K562 (cell line): ENCODE measurements at regions not wholly inside any gene's neighbourhood (a gene's known extent, or its start where the extent isn't known, plus 50 kb on each side); places are given as distances from the start of the nearest gene placed in this dataset.

Experiments used
- ATAC-seq: fragments of 200-7000 bp; cut with Tn5 transposase; 3 replicates; pipeline ENCODE4 v1.9.1; 2020; ENCODE audit warnings: moderate library complexity
- BruUV-seq: library from RNA; stranded (reverse); fragments of 400-500 nt; replicated peaks from 2 replicates; lab custom pipeline; 2021; lab: Mats Ljungman, UMichigan
- CTCF ChIA-PET: fragments of 300-600 bp; formaldehyde crosslinking; extraction: SDS; loops from one replicate; lab custom pipeline; 2021; ENCODE audit warnings: low intra/inter-chr PET ratio; lab: Yijun Ruan, JAX
- POLR2A ChIA-PET: fragments of 300-600, 350-650 bp; sonication (Branson Sonifier 250); formaldehyde crosslinking; extraction: SDS; loops from one replicate; lab custom pipeline; 2021; ENCODE audit warnings: antibody characterized with exemption, inconsistent platforms; lab: Yijun Ruan, JAX
- DNase-seq, 4 experiments: peaks; one replicate each; pipeline versions ENCODE4 v3.0.0 to v3.0.0-alpha.2; 2011 to 2018; ENCODE audit warnings: low spot score in 3 of 4, mixed read lengths in 3 of 4; ENCODE audit errors: extremely low read depth in 1 of 4
- FAIRE-seq: peaks from 2 replicates; lab custom pipeline; 2011; peaks lifted over from hg19 to GRCh38; lab: Jason Lieb, UNC
- H2AFZ ChIP-seq: 2 replicates; pipeline ENCODE4 v1.6.0; 2011; ENCODE audit warnings: low read depth, low read length, control low read depth, inconsistent platforms
- H3K27ac ChIP-seq: fragments of 200-600 bp; 3 replicates; pipeline ENCODE4 v1.8.0; 2011; ENCODE audit warnings: low read depth, mild to moderate bottlenecking, control low read depth, inconsistent platforms, low read length, moderate library complexity, mixed read lengths; ENCODE audit errors: extremely low read depth
- H3K27me3 ChIP-seq, 2 experiments: fragments of 300-600 bp in 1 of 2; 2 replicates in 1 of 2; 3 replicates in 1 of 2; pipeline versions ENCODE4 v1.6.0 to v1.8.0; 2011; ENCODE audit warnings: inconsistent platforms in 2 of 2, low read length in 2 of 2, mild to moderate bottlenecking in 1 of 2, mixed read lengths in 1 of 2, moderate library complexity in 1 of 2; ENCODE audit not compliant: control insufficient read depth in 2 of 2, insufficient read depth in 2 of 2
- H3K36me3 ChIP-seq: fragments of 300-600 bp; 3 replicates; pipeline ENCODE4 v1.8.0; 2011; ENCODE audit warnings: mild to moderate bottlenecking, low read length, inconsistent platforms; ENCODE audit not compliant: control insufficient read depth, insufficient read depth
- H3K4me1 ChIP-seq, 2 experiments: fragments of 200-600 bp in 1 of 2; replicated peaks in 1 of 2; 2 replicates in 1 of 2; 3 replicates in 1 of 2; pipeline versions ENCODE4 v1.5.1 to v1.8.0; 2011; ENCODE audit warnings: inconsistent platforms in 2 of 2, low read length in 2 of 2, mild to moderate bottlenecking in 1 of 2, mixed read lengths in 1 of 2, moderate library complexity in 1 of 2; ENCODE audit not compliant: control insufficient read depth in 2 of 2, insufficient read depth in 2 of 2
- H3K4me2 ChIP-seq: 2 replicates; pipeline ENCODE4 v1.6.1; 2011; ENCODE audit warnings: low read length, control low read depth, inconsistent platforms, mixed read lengths; ENCODE audit not compliant: insufficient read depth
- H3K4me3 ChIP-seq: fragments of 200-600 bp; sonication (generic), shearing (Covaris generic); 2 replicates; pipeline ENCODE4 v1.5.1; 2016; ENCODE audit warnings: control low read depth, inconsistent platforms
- H3K79me2 ChIP-seq: fragments of 200-600 bp; 3 replicates; pipeline ENCODE4 v1.8.0; 2011; ENCODE audit warnings: low read length, inconsistent platforms; ENCODE audit not compliant: control insufficient read depth, insufficient read depth
- H3K9ac ChIP-seq, 2 experiments: 2 replicates each; pipeline versions ENCODE4 v1.6.0 to v1.6.1; 2011; ENCODE audit warnings: low read depth in 2 of 2, low read length in 2 of 2, control low read depth in 1 of 2, inconsistent platforms in 1 of 2, mild to moderate bottlenecking in 1 of 2, mixed read lengths in 1 of 2; ENCODE audit not compliant: insufficient read depth in 1 of 2
- H3K9me1 ChIP-seq: one replicate; pipeline ENCODE4 v1.6.0; 2011; ENCODE audit warnings: inconsistent platforms, mild to moderate bottlenecking, low read length, moderate library complexity; ENCODE audit not compliant: control insufficient read depth, insufficient read depth
- H3K9me3 ChIP-seq: replicated peaks from 2 replicates; pipeline ENCODE4 v1.5.1; 2011; ENCODE audit warnings: low read depth, low read length, inconsistent platforms; ENCODE audit not compliant: control insufficient read depth, insufficient read depth
- H4K20me1 ChIP-seq: replicated peaks from 2 replicates; pipeline ENCODE4 v1.6.1; 2011; ENCODE audit warnings: low read length, inconsistent platforms, mixed read lengths; ENCODE audit not compliant: control insufficient read depth, insufficient read depth
- BCLAF1 ChIP-seq, 2 experiments: fragments of 450-650 bp in 1 of 2; IDR thresholded peaks; 2 replicates each; pipeline ENCODE4 v1.6.1; 2011 to 2017; ENCODE audit warnings: low read depth in 2 of 2, antibody characterized with exemption in 1 of 2, borderline replicate concordance in 1 of 2, low read length in 1 of 2, mild to moderate bottlenecking in 1 of 2, mixed read lengths in 1 of 2; ENCODE audit not compliant: control insufficient read depth in 1 of 2
- CBFA2T3 ChIP-seq: fragments of 450-650 bp; IDR thresholded peaks from 2 replicates; pipeline ENCODE4 v1.6.1; 2017
- E4F1 ChIP-seq: fragments of 250-450 bp; sonication (Bioruptor Pico); IDR thresholded peaks from 2 replicates; pipeline ENCODE4 v1.5.0; 2021; ENCODE audit warnings: mild to moderate bottlenecking, borderline replicate concordance
- TFE3 ChIP-seq: fragments of 450-650 bp; formaldehyde crosslinking; IDR thresholded peaks from 2 replicates; pipeline ENCODE4 v1.4.0; 2020; ENCODE audit warnings: mild to moderate bottlenecking, mixed read lengths
- WGBS: fragments of 100-300 bp; shearing (Covaris generic); methylation state at CpG from one replicate; pipeline ENCODE4 v1.1.6; 2016; ENCODE audit warnings: low coverage, mixed read lengths; ENCODE audit not compliant: insufficient coverage; ENCODE audit errors: missing lambda C conversion rate; 5-methylcytosine and 5-hydroxymethylcytosine counted together
- in situ Hi-C: fragments of 300-500 bp; cut with MboI; formaldehyde crosslinking; loops from 4 replicates; pipeline ENCODE4 v1.15.0; 2018; ENCODE audit warnings: inconsistent platforms, mixed read lengths
- intact Hi-C: fragments of 100-400 bp; cut with micrococcal nuclease; formaldehyde crosslinking; loops from 2 replicates; pipeline ENCODE4 v1.14.2; 2022

- in situ Hi-C loops: no loop called here
- TF ChIP-seq CBFA2T3 (no peak), E4F1 (no peak), TFE3 (peak; percentile 76), BCLAF1 (IDR thresholded peaks at IDR 0.05; ENCODE audit: borderline replicate concordance in 1 of 2, control insufficient read depth in 1 of 2, low read depth in 2 of 2, low read length in 1 of 2) (no peak)
- no peak overlapping the region for H3K27ac ChIP-seq
- BruUV-seq: no TSS peak
- FAIRE-seq: no peak
- no peaks in the 10 kb centered on the region for H3K79me2 ChIP-seq
- DNase-seq: no peak
- H3K27me3 ChIP-seq: no peaks in the 10 kb centered on the region
- CTCF ChIA-PET: no interaction called here
- no peak overlapping the region for H3K4me3 ChIP-seq
- H4K20me1 ChIP-seq: no peaks in the 10 kb centered on the region
- ATAC-seq: no peak
- POLR2A ChIA-PET: no interaction called here
- 0% methylated on average over 1 of the region's 1 CpG for WGBS
- H3K4me1 ChIP-seq: no peaks in the 10 kb centered on the region
- no peak overlapping the region for H3K4me2 ChIP-seq
- H3K9me3 ChIP-seq: no peaks in the 10 kb centered on the region
- no peak overlapping the region for H2AFZ ChIP-seq
- no peaks in the 10 kb centered on the region for H3K36me3 ChIP-seq
- no peaks in the 10 kb centered on the region for H3K9me1 ChIP-seq
- intact Hi-C loops: no loop called here
- H3K9ac ChIP-seq: no peak overlapping the region
Observed at GRCh38 chr1:189779034-189779433, 698.6 kb downstream of the BRINP3 start.
